GM19452 (cell line): ENCODE measurements at regions not wholly inside any gene's neighbourhood (a gene's known extent, or its start where the extent isn't known, plus 50 kb on each side); places are given as distances from the start of the nearest gene placed in this dataset.

Experiments used
- ATAC-seq: cut with Tn5 transposase; IDR thresholded peaks from one replicate; pipeline ENCODE4 v1.9.1; 2021; ENCODE audit not compliant: unreplicated experiment

GRCh38 chr11:41849250-41849649 lies 389.8 kb upstream of the LRRC4C start:
- no peak for ATAC-seq

GRCh38 chr11:41851743-41852142 lies 392.3 kb upstream of the LRRC4C start:
- no peak for ATAC-seq

GRCh38 chr11:41861838-41862237 lies 402.4 kb upstream of the LRRC4C start:
- ATAC-seq: no peak

GRCh38 chr11:41866525-41866924 lies 407.1 kb upstream of the LRRC4C start:
- ATAC-seq: no peak

- ATAC-seq: no peak
These were observed 409.2 kb upstream of the LRRC4C start for GRCh38 chr11:41868606-41869005.

- ATAC-seq: no peak
These were observed 413.0 kb upstream of the LRRC4C start for GRCh38 chr11:41872426-41872825.

GRCh38 chr11:41872870-41873269 lies 413.4 kb upstream of the LRRC4C start:
- no peak for ATAC-seq

GRCh38 chr11:41878095-41878494 lies 418.6 kb upstream of the LRRC4C start:
- ATAC-seq: no peak

GRCh38 chr11:41879214-41879613 lies 419.8 kb upstream of the LRRC4C start:
- no peak for ATAC-seq

GRCh38 chr11:41895081-41895480 lies 435.6 kb upstream of the LRRC4C start:
- ATAC-seq: no peak

- ATAC-seq: no peak
These were observed 438.5 kb upstream of the LRRC4C start for GRCh38 chr11:41897991-41898390.

- ATAC-seq: no peak
These were observed 458.4 kb upstream of the LRRC4C start for GRCh38 chr11:41917900-41918299.

GRCh38 chr11:41920374-41920773 lies 460.9 kb upstream of the LRRC4C start:
- no peak for ATAC-seq

GRCh38 chr11:41921746-41922390 lies 462.4 kb upstream of the LRRC4C start:
- ATAC-seq: no peak

- no peak for ATAC-seq
These were observed 466.9 kb upstream of the LRRC4C start for GRCh38 chr11:41926339-41926738.

GRCh38 chr11:41935241-41935640 lies 475.8 kb upstream of the LRRC4C start:
- no peak for ATAC-seq

GRCh38 chr11:41935795-41936194 lies 476.3 kb upstream of the LRRC4C start:
- no peak for ATAC-seq

GRCh38 chr11:41943656-41944055 lies 484.2 kb upstream of the LRRC4C start:
- ATAC-seq: no peak

GRCh38 chr11:41947392-41947791 lies 487.9 kb upstream of the LRRC4C start:
- no peak for ATAC-seq

- ATAC-seq: no peak
These were observed 491.2 kb upstream of the LRRC4C start for GRCh38 chr11:41950470-41951143.

- ATAC-seq: no peak
These were observed 494.6 kb upstream of the LRRC4C start for GRCh38 chr11:41954034-41954433.

GRCh38 chr11:41955066-41955465 lies 495.6 kb upstream of the LRRC4C start:
- ATAC-seq: no peak
